Esophagus (tissue), 2 donors: ENCODE measurements at regions not wholly inside any gene's neighbourhood (a gene's known extent, or its start where the extent isn't known, plus 50 kb on each side); places are given as distances from the start of the nearest gene placed in this dataset.

Experiments
- H3K27ac ChIP-seq, 2 donors: one replicate each; pipeline ENCODE4 v1.5.1; 2013; ENCODE audit warnings: low read depth in 2 of 2, mild to moderate bottlenecking in 2 of 2, inconsistent platforms in 1 of 2, low read length in 1 of 2, moderate library complexity in 1 of 2
- H3K27me3 ChIP-seq, 2 donors: one replicate each; pipeline ENCODE4 v1.6.1; 2013; ENCODE audit warnings: low read length in 2 of 2, control low read depth in 1 of 2, mild to moderate bottlenecking in 1 of 2; ENCODE audit not compliant: insufficient read depth in 2 of 2, control insufficient read depth in 1 of 2
- H3K36me3 ChIP-seq, 2 donors: one replicate each; pipeline ENCODE4 v1.6.1; 2013; ENCODE audit warnings: low read length in 1 of 2; ENCODE audit not compliant: control insufficient read depth in 2 of 2, insufficient read depth in 2 of 2
- H3K4me1 ChIP-seq, 2 donors: one replicate each; pipeline ENCODE4 v1.6.1; 2013; ENCODE audit warnings: low read length in 1 of 2; ENCODE audit not compliant: control insufficient read depth in 2 of 2, insufficient read depth in 2 of 2
- H3K4me3 ChIP-seq, 2 donors: one replicate each; pipeline ENCODE4 v1.5.1; 2013; ENCODE audit warnings: low read length in 2 of 2, mild to moderate bottlenecking in 2 of 2, low read depth in 1 of 2, moderate library complexity in 1 of 2
- H3K9me3 ChIP-seq, 2 donors: one replicate each; pipeline ENCODE4 v1.6.1; 2013; ENCODE audit warnings: mild to moderate bottlenecking in 2 of 2, low read depth in 1 of 2, low read length in 1 of 2, moderate library complexity in 1 of 2; ENCODE audit not compliant: control insufficient read depth in 2 of 2, insufficient read depth in 1 of 2
- WGBS, 2 donors: extraction: QIAGEN DNeasy Blood & Tissue Kit; methylation state at CpG; one replicate each; pipeline ENCODE4 v1.1.7; 2013; 5-methylcytosine and 5-hydroxymethylcytosine counted together
- donor health status: healthy with polysubstance abuse.
- donor health status: Bipolar disorder and iron deficiency.

DNA sequence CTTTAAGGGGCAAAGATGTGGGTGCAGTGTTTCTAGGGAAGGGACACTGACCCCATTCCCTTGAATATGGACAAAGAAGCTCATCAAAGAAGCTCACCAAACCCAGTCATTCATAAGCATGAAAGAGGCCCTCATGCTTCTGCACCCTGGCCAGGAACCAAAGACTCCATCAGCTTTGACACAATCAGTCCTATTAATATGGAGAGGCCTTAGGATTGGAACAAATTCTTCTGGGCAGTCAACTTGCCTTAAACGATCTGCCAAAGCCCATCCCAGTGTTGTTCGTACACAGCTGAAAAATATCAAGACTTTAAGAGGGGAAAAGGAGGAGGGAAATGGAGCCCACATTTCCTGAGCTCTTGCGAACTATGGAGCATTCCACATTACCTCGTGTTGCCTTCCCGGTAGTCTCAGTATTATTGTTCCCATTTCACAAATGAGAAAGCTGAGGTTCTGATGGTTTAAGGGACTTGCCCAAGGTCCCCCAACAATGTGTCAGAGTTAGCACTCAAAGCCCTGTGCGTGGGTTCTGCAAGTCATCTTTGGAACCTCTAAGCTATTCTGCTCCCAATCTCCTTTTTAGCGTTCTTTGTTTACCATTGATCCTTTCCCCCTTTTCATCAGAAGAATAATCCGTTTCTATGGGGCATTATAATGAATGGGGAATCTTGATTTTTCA, 161.9 kb downstream of the ZBTB18 start:
- no peaks in the 10 kb centered on the region for H3K4me1 ChIP-seq
- 69 to 70% methylated on average over 8 of the region's 8 CpGs for WGBS, 2 donors
- no peak overlapping the region for H3K27ac ChIP-seq

DNA sequence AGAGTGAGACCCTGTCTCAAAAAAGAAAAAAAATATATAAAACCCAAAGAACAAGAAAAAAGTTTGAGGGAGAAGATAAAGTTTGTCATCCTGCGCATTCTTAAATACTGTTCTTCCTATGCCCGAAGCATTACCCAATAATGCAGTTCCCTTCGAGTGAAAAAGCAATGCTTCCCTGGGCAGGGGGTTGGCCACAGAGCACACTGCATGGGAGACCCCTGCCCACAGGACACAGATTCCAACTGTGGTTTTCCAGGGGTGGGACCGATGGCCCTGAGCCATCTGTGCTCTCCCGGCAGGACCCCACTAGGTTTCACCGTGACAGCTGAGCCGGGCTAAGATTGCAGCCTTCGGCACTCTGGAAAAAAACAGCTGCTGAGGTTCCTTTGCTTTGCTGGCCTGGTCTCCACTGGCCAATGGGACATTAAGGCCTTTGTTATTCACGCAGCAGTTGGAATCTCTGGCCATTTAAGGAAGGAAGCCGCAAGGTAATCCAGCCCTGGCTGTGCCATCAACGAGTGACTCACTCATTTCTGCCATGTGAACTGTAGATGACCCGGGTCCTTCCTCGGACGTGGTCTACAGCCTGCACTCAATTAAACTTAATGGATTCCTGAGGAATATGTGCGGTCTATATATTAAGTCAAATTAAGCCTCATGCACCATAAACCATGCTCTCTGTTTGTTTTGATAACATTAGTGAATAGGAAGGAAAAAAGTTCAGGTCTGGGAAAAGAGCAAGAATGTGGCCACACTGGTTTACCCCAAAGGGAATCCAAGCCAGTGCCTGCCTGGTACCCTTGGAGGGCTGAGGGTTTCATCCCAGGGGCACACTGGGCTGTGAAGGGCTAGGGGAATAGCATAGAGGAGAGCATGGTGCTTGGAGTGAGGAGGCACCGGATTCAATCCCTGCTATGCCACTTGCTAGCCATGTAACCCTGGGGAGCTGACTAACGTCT, 163.2 kb downstream of the ZBTB18 start:
- H3K36me3 ChIP-seq = no peaks in the 10 kb centered on the region
- no peaks in the 10 kb centered on the region for H3K4me1 ChIP-seq
- no peaks in the 10 kb centered on the region for H3K27me3 ChIP-seq
- no peaks in the 10 kb centered on the region for H3K9me3 ChIP-seq
- 54 to 57% methylated on average over 17 of the region's 17 CpGs for WGBS, 2 donors
- H3K4me3 ChIP-seq = no peak overlapping the region
- peak overlapping the region; percentile 52 to 79 for H3K27ac ChIP-seq

More for the DNA sequence above, 161.9 kb downstream of the ZBTB18 start:
- Histone ChIP-seq H3K9me3 (no peaks in the 10 kb centered on the region), H3K4me3 (no peak overlapping the region), H3K36me3 (no peaks in the 10 kb centered on the region), H3K27me3 (no peaks in the 10 kb centered on the region)

GRCh38 chr1:244216836-244217235, 165.8 kb downstream of the ZBTB18 start:
- Histone ChIP-seq H3K36me3 (no peaks in the 10 kb centered on the region), H3K9me3 (no peaks in the 10 kb centered on the region), H3K4me1 (no peaks in the 10 kb centered on the region), H3K27me3 (no peaks in the 10 kb centered on the region), H3K4me3 (no peak overlapping the region), H3K27ac (no peak overlapping the region)
- WGBS, 2 donors = 91 to 94% methylated on average over 5 of the region's 5 CpGs

DNA sequence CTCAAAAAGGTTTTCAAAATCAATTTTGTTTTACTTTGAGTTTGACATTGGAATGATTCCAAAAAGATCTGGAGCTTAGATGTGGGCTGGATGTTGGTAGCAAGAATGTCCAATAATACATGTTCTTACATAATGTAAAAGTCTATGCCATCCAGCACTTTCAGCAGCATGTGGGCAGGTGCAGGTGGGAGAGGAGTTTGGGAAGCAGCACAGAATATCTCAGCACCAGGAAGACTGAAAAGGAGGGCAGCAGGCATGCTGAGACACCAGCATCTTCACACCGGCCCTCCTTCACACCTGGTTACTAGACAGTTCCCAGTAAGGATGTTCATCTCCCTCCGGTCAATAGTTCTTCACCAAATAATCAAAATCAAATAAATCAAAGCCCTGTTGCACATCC, 166.6 kb downstream of the ZBTB18 start:
- no peaks in the 10 kb centered on the region for H3K4me1 ChIP-seq
- H3K36me3 ChIP-seq = no peaks in the 10 kb centered on the region
- no peak overlapping the region for H3K27ac ChIP-seq
- H3K4me3 ChIP-seq = no peak overlapping the region
- no peaks in the 10 kb centered on the region for H3K27me3 ChIP-seq
- H3K9me3 ChIP-seq = no peaks in the 10 kb centered on the region
- 95 to 97% methylated on average over 2 of the region's 2 CpGs for WGBS, 2 donors

DNA sequence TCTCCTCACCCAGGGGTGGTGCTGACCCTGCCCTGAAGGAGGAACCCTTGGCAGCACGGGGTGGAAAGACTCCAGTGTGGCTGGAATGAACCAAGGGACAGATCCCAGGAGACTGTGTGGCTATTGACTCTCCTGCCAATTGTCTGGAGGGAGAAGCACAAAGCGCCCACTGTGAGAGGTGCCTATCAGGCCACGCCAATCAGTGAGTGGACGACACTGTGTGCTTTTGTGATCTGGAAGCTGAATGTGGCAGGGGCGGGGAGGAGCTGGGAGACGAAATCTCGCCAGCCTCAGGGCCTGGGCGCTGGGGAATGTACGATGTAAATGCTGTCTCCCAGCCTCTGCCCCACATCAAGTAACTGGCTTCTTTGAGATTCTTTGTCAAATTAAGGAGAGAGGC, 167.1 kb downstream of the ZBTB18 start:
- no peak overlapping the region for H3K4me3 ChIP-seq
- no peaks in the 10 kb centered on the region for H3K4me1 ChIP-seq
- H3K27me3 ChIP-seq = no peaks in the 10 kb centered on the region
- no peaks in the 10 kb centered on the region for H3K9me3 ChIP-seq
- WGBS, 2 donors = 83 to 85% methylated on average over 9 of the region's 9 CpGs
- no peak overlapping the region for H3K27ac ChIP-seq
- H3K36me3 ChIP-seq = no peaks in the 10 kb centered on the region

- Histone ChIP-seq H3K27ac (no peak overlapping the region), H3K36me3 (no peaks in the 10 kb centered on the region), H3K9me3 (no peaks in the 10 kb centered on the region), H3K27me3 (no peaks in the 10 kb centered on the region), H3K4me3 (no peak overlapping the region), H3K4me1 (no peaks in the 10 kb centered on the region)
These were observed 168.1 kb downstream of the ZBTB18 start for GRCh38 chr1:244219149-244219548.

DNA sequence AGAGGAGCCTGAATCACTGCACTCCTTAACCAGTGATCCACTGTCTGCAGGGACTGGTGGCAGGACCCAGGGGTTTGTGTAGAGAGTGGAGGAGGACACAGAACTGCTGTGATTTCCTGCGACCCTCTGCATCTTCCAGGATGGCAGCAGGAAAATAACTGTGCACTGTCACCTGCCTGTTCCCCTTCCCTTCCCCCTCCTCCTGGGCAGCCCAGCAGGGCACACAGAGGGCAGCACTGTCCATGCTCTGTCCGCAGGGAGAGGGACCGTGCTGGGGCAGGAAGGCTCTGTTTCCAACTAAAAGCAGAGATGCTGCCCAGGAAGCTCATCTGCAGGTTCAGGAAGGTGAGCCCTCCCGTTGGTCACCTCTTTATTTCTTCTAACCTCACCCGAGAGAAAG, 168.7 kb downstream of the ZBTB18 start:
- Histone ChIP-seq H3K27ac (no peak overlapping the region), H3K27me3 (no peaks in the 10 kb centered on the region), H3K4me1 (no peaks in the 10 kb centered on the region), H3K36me3 (no peaks in the 10 kb centered on the region), H3K4me3 (no peak overlapping the region), H3K9me3 (no peaks in the 10 kb centered on the region)
- 77 to 83% methylated on average over 5 of the region's 5 CpGs for WGBS, 2 donors

DNA sequence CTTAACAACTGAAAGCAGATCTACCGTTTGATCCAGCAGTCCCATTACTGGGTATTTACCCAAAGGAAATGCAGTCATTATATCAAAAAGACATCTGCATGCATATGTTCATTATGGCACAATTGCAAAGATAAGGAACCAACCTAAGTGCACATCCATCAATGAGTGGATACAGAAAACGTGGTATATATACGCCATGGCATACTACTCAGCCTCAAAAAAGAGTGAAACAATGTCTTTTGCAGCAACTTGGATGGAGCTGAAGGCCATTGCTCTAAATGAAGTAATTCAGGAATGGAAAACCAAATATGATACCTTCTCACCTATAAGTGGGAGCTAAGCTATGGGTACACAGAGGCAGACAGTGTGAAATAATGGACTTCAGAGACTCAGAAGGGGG, 169.3 kb downstream of the ZBTB18 start:
- Histone ChIP-seq H3K4me3 (no peak overlapping the region), H3K27ac (no peak overlapping the region), H3K9me3 (no peaks in the 10 kb centered on the region), H3K4me1 (no peaks in the 10 kb centered on the region), H3K27me3 (no peaks in the 10 kb centered on the region), H3K36me3 (no peaks in the 10 kb centered on the region)
- 62 to 71% methylated on average over 3 of the region's 3 CpGs for WGBS, 2 donors

DNA sequence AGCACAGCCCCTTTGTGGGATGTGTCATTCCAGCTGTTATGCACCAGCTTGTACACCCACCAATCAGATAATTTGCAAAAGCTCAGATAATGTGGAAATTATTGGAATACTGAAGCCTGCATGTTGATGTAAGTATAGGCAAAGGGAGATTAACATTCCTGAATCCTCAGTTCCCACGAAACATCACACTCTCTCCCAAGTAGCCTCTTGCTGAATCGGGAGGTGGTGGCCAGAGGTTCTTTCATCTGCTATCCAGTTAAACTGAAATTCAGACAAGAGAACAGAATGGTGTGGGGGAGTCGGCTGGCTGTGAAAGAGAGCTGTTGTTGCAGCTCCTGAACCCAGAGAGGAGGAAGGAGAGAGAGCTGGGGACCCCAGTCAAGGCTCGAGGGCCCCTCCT, 170.9 kb downstream of the ZBTB18 start:
- Histone ChIP-seq H3K4me1 (no peaks in the 10 kb centered on the region), H3K27me3 (no peaks in the 10 kb centered on the region), H3K36me3 (no peaks in the 10 kb centered on the region), H3K4me3 (no peak overlapping the region), H3K9me3 (no peaks in the 10 kb centered on the region), H3K27ac (no peak overlapping the region)
- WGBS, 2 donors = 62 to 65% methylated on average over 4 of the region's 4 CpGs
